ENCODE measurements at regions not wholly inside any gene's neighbourhood (a gene's known extent, or its start where the extent isn't known, plus 50 kb on each side); places are given as distances from the start of the nearest gene placed in this dataset.

GRCh38 chr12:130007771-130008170 lies 103.9 kb upstream of the TMEM132D start:
- Histone ChIP-seq H3K27me3 (ENCODE audit: control insufficient read depth in 4 of 4, insufficient read depth in 4 of 4, low read length in 3 of 4) (peaks cover 0 to 21% (median 2%) of the 10 kb centered on the region in 4 donors), H3K36me3 (ENCODE audit: control insufficient read depth in 4 of 4, insufficient read depth in 3 of 4, low read depth in 1 of 4, low read length in 3 of 4) (no peaks in the 10 kb centered on the region)
- WGBS = 87% methylated on average over 15 of the region's 15 CpGs

GRCh38 chr12:130008241-130008640 lies 104.4 kb upstream of the TMEM132D start:
- H3K27ac ChIP-seq (ENCODE audit: low read depth in 1 of 2, low read length in 2 of 2) = no peak overlapping the region
- WGBS = 61% methylated on average over 10 of the region's 10 CpGs
- H3K9ac ChIP-seq (ENCODE audit: low read depth in 1 of 2, low read length in 2 of 2) = no peak overlapping the region
- H3K4me3 ChIP-seq (ENCODE audit: low read depth in 1 of 3, low read length in 3 of 3) = no peak overlapping the region
- no peak for DNase-seq (ENCODE audit: low spot score)
- peaks cover 0 to 5% (median 0%) of the 10 kb centered on the region in 4 donors for H3K9me3 ChIP-seq (ENCODE audit: control insufficient read depth in 4 of 4, low read length in 3 of 4)
- H3K36me3 ChIP-seq (ENCODE audit: control insufficient read depth in 4 of 4, insufficient read depth in 3 of 4, low read depth in 1 of 4, low read length in 3 of 4) = no peaks in the 10 kb centered on the region
- H3K27me3 ChIP-seq (ENCODE audit: control insufficient read depth in 4 of 4, insufficient read depth in 4 of 4, low read length in 3 of 4) = peaks cover 0 to 18% (median 2%) of the 10 kb centered on the region in 4 donors
- H3K4me1 ChIP-seq (ENCODE audit: control insufficient read depth in 4 of 4, insufficient read depth in 4 of 4, low read length in 3 of 4) = no peaks in the 10 kb centered on the region
- no peak for TF ChIP-seq REST (IDR thresholded peaks at IDR 0.05)
- no peak for TF ChIP-seq CTCF (IDR thresholded peaks at IDR 0.05; ENCODE audit: low read depth, low read length, missing input control)
- TF ChIP-seq RXRA (IDR thresholded peaks at IDR 0.05) = no peak
- no peak for TF ChIP-seq MAX (IDR thresholded peaks at IDR 0.05)
- no peak for TF ChIP-seq TAF1 (conservative IDR thresholded peaks at IDR 0.05)

More at GRCh38 chr12:130007771-130008170, 103.9 kb upstream of the TMEM132D start:
- H3K27ac ChIP-seq (ENCODE audit: low read depth in 1 of 2, low read length in 2 of 2) = no peak overlapping the region
- DNase-seq (ENCODE audit: low spot score) = peak; percentile 10
- no peaks in the 10 kb centered on the region for H3K4me1 ChIP-seq (ENCODE audit: control insufficient read depth in 4 of 4, insufficient read depth in 4 of 4, low read length in 3 of 4)
- H3K9me3 ChIP-seq (ENCODE audit: control insufficient read depth in 4 of 4, low read length in 3 of 4) = peaks cover 0 to 5% (median 0%) of the 10 kb centered on the region in 4 donors
- TF ChIP-seq SP1 (IDR thresholded peaks at IDR 0.05) = no peak
- no peak for TF ChIP-seq FOXA2 (IDR thresholded peaks at IDR 0.05)
- TF ChIP-seq GABPA (IDR thresholded peaks at IDR 0.05 in 1 of 2, conservative IDR thresholded peaks at IDR 0.05 in 1 of 2) = no peak
- TF ChIP-seq JUND (IDR thresholded peaks at IDR 0.05) = no peak
- TF ChIP-seq HNF4A (conservative IDR thresholded peaks at IDR 0.05) = no peak
- TF ChIP-seq RAD21 (IDR thresholded peaks at IDR 0.05) = no peak
- TF ChIP-seq ATF3 (IDR thresholded peaks at IDR 0.05) = no peak
- TF ChIP-seq TAF1 (conservative IDR thresholded peaks at IDR 0.05) = no peak
- TF ChIP-seq FOXA1 (IDR thresholded peaks at IDR 0.05) = no peak
- TF ChIP-seq REST (IDR thresholded peaks at IDR 0.05) = no peak
- no peak for TF ChIP-seq RXRA (IDR thresholded peaks at IDR 0.05)
- TF ChIP-seq MAX (IDR thresholded peaks at IDR 0.05) = no peak
- TF ChIP-seq EGR1 (IDR thresholded peaks at IDR 0.05; ENCODE audit: low read depth in 2 of 2) = no peak
- TF ChIP-seq NR2F2 (IDR thresholded peaks at IDR 0.05) = no peak
- no peak for TF ChIP-seq ZBTB33 (IDR thresholded peaks at IDR 0.05)
- no peak overlapping the region for H3K9ac ChIP-seq (ENCODE audit: low read depth in 1 of 2, low read length in 2 of 2)
- no peak overlapping the region for H3K4me3 ChIP-seq (ENCODE audit: low read depth in 1 of 3, low read length in 3 of 3)

Measured in liver (tissue), 8 donors.